H1 (cell line): ENCODE measurements at regions not wholly inside any gene's neighbourhood (a gene's known extent, or its start where the extent isn't known, plus 50 kb on each side); places are given as distances from the start of the nearest gene placed in this dataset.

Experiments
- CTCF ChIA-PET: fragments of 300-600 bp; sonication (Branson Sonifier 250); formaldehyde crosslinking; loops from one replicate; lab custom pipeline; 2021; ENCODE audit not compliant: partially characterized antibody; lab: Charles Lee
- POLR2A ChIA-PET: fragments of 300-600 bp; sonication (Branson Sonifier 250); formaldehyde crosslinking; loops from one replicate; lab custom pipeline; 2021; ENCODE audit warnings: inconsistent platforms; ENCODE audit not compliant: partially characterized antibody; lab: Charles Lee
- DNase-seq, 2 experiments: peaks; one replicate each; pipeline versions ENCODE4 v3.0.0 to v3.0.0-alpha.2; 2010 to 2022; ENCODE audit warnings: low spot score in 2 of 2, low read depth in 1 of 2, mixed read lengths in 1 of 2
- FAIRE-seq: peaks from 2 replicates; lab custom pipeline; 2011; peaks lifted over from hg19 to GRCh38; lab: Jason Lieb, UNC
- H2AFZ ChIP-seq: 2 replicates; pipeline ENCODE4 v1.8.1; 2012; ENCODE audit warnings: low read length, inconsistent platforms
- H2AK5ac ChIP-seq: 2 replicates; pipeline ENCODE4 v1.6.1; 2013; ENCODE audit warnings: low read depth, low read length
- H2BK120ac ChIP-seq: replicated peaks from 2 replicates; pipeline ENCODE3; 2013; ENCODE audit warnings: low read depth, low read length, inconsistent platforms
- H2BK12ac ChIP-seq: 2 replicates; pipeline ENCODE4 v1.6.1; 2013; ENCODE audit warnings: low read depth, low read length
- H2BK15ac ChIP-seq: 2 replicates; pipeline ENCODE4 v1.6.1; 2013; ENCODE audit warnings: low read length
- H2BK20ac ChIP-seq: 2 replicates; pipeline ENCODE4 v1.6.1; 2013; ENCODE audit warnings: low read length
- H2BK5ac ChIP-seq: 2 replicates; pipeline ENCODE4 v1.6.1; 2013; ENCODE audit warnings: low read depth, low read length
- H3K14ac ChIP-seq: 2 replicates; pipeline ENCODE4 v1.6.1; 2013; ENCODE audit warnings: inconsistent platforms; ENCODE audit not compliant: insufficient read length
- H3K18ac ChIP-seq: 2 replicates; pipeline ENCODE4 v1.6.1; 2013; ENCODE audit warnings: low read length; ENCODE audit errors: extremely low read depth
- H3K23ac ChIP-seq: 2 replicates; pipeline ENCODE4 v1.6.1; 2013; ENCODE audit warnings: inconsistent platforms; ENCODE audit not compliant: insufficient read length
- H3K23me2 ChIP-seq: 2 replicates; pipeline ENCODE4 v1.6.1; 2013; ENCODE audit warnings: low read depth, low read length
- H3K27ac ChIP-seq: 2 replicates; pipeline ENCODE4 v1.6.1; 2011; ENCODE audit warnings: low read depth, low read length, inconsistent platforms
- H3K27me3 ChIP-seq, 4 experiments: replicated peaks in 1 of 4; 1 replicate in 1 of 4; 2 replicates in 3 of 4; pipeline versions ENCODE4 v1.6.1 to v1.8.1; 2011 to 2013; ENCODE audit warnings: low read length in 3 of 4, mild to moderate bottlenecking in 3 of 4, inconsistent platforms in 2 of 4, mixed read lengths in 2 of 4, moderate library complexity in 1 of 4; ENCODE audit not compliant: control insufficient read depth in 3 of 4, insufficient read depth in 3 of 4; ENCODE audit errors: extremely low read depth in 1 of 4
- H3K36me3 ChIP-seq, 4 experiments: 2 replicates each; pipeline versions ENCODE4 v1.6.1 to v1.8.1; 2011 to 2013; ENCODE audit warnings: mild to moderate bottlenecking in 4 of 4, low read length in 3 of 4, moderate library complexity in 2 of 4, control low read depth in 1 of 4, inconsistent platforms in 1 of 4; ENCODE audit not compliant: insufficient read depth in 4 of 4, control insufficient read depth in 2 of 4
- H3K4ac ChIP-seq: replicated peaks from 2 replicates; pipeline ENCODE3; 2013; ENCODE audit warnings: low read length, low read depth, mixed read lengths, inconsistent platforms; ENCODE audit not compliant: insufficient read length
- H3K4me1 ChIP-seq, 4 experiments: replicated peaks in 1 of 4; 1 replicate in 1 of 4; 2 replicates in 3 of 4; pipeline versions ENCODE4 v1.6.1 to v1.8.1; 2011 to 2013; ENCODE audit warnings: low read length in 3 of 4, inconsistent platforms in 2 of 4, mixed read lengths in 1 of 4; ENCODE audit not compliant: insufficient read depth in 4 of 4, control insufficient read depth in 3 of 4
- H3K4me2 ChIP-seq, 2 experiments: 2 replicates each; pipeline versions ENCODE4 v1.6.1 to v1.8.1; 2011 to 2013; ENCODE audit warnings: low read depth in 2 of 2, low read length in 2 of 2, control low read depth in 1 of 2, inconsistent platforms in 1 of 2, mild to moderate bottlenecking in 1 of 2; ENCODE audit not compliant: insufficient read depth in 1 of 2
- H3K4me3 ChIP-seq, 4 experiments: fragments of 200-600, 300-600 bp in 1 of 4; sonication (generic), shearing (Covaris generic), sonication (Bioruptor Twin) in 1 of 4; 2 replicates each; pipeline versions ENCODE4 v1.5.1 to v1.8.1; 2011 to 2016; ENCODE audit warnings: low read length in 4 of 4, low read depth in 3 of 4, control low read depth in 2 of 4, inconsistent platforms in 2 of 4, mild to moderate bottlenecking in 2 of 4, mixed read lengths in 1 of 4, moderate library complexity in 1 of 4; ENCODE audit not compliant: insufficient read depth in 2 of 4; ENCODE audit errors: extremely low read depth in 1 of 4
- H3K56ac ChIP-seq: replicated peaks from 2 replicates; pipeline ENCODE3; 2013; ENCODE audit warnings: low read depth, mild to moderate bottlenecking, mixed read lengths, low read length, inconsistent platforms; ENCODE audit not compliant: insufficient read length
- H3K79me1 ChIP-seq: 2 replicates; pipeline ENCODE4 v1.6.1; 2013; ENCODE audit warnings: low read depth, low read length, control low read depth
- H3K79me2 ChIP-seq, 2 experiments: 2 replicates each; pipeline versions ENCODE4 v1.6.1 to v1.8.1; 2012 to 2013; ENCODE audit warnings: low read length in 2 of 2, mild to moderate bottlenecking in 2 of 2, inconsistent platforms in 1 of 2; ENCODE audit not compliant: insufficient read depth in 2 of 2, control insufficient read depth in 1 of 2
- H3K9ac ChIP-seq, 4 experiments: replicated peaks in 1 of 4; 1 replicate in 1 of 4; 2 replicates in 3 of 4; pipeline versions ENCODE4 v1.6.1 to v1.8.1; 2011 to 2013; ENCODE audit warnings: low read depth in 3 of 4, low read length in 3 of 4, control low read depth in 2 of 4, mild to moderate bottlenecking in 2 of 4, moderate library complexity in 2 of 4, inconsistent platforms in 1 of 4; ENCODE audit errors: extremely low read depth in 1 of 4
- H3K9me3 ChIP-seq, 2 experiments: 2 replicates each; pipeline versions ENCODE4 v1.6.1 to v1.8.1; 2012 to 2013; ENCODE audit warnings: mild to moderate bottlenecking in 2 of 2, moderate library complexity in 2 of 2, control low read depth in 1 of 2, inconsistent platforms in 1 of 2, low read depth in 1 of 2, low read length in 1 of 2, mixed read lengths in 1 of 2; ENCODE audit not compliant: insufficient read depth in 2 of 2
- H4K20me1 ChIP-seq, 2 experiments: replicated peaks in 1 of 2; 2 replicates each; pipeline versions ENCODE3 to v1.8.1; 2011 to 2013; ENCODE audit warnings: inconsistent platforms in 2 of 2, low read length in 2 of 2, mild to moderate bottlenecking in 1 of 2; ENCODE audit not compliant: insufficient read depth in 2 of 2, control insufficient read depth in 1 of 2
- H4K5ac ChIP-seq: 2 replicates; pipeline ENCODE4 v1.6.1; 2013; ENCODE audit warnings: low read length, low read depth, mixed read lengths, inconsistent platforms; ENCODE audit not compliant: insufficient read length
- H4K8ac ChIP-seq: 2 replicates; pipeline ENCODE4 v1.8.0; 2013; ENCODE audit warnings: mild to moderate bottlenecking, moderate library complexity, low read length, inconsistent platforms; ENCODE audit not compliant: insufficient read depth; ENCODE audit errors: extremely low read depth
- H4K91ac ChIP-seq: replicated peaks from 2 replicates; pipeline ENCODE3; 2013; ENCODE audit warnings: low read length, mixed read lengths, inconsistent platforms; ENCODE audit not compliant: insufficient read length
- E2F6 ChIP-seq: IDR thresholded peaks from 2 replicates; pipeline ENCODE4 v1.6.1; 2012; ENCODE audit warnings: inconsistent platforms
- EZH2 ChIP-seq: fragments of 200-600 bp; sonication (generic); IDR thresholded peaks from 2 replicates; pipeline ENCODE4 v1.7.1; 2012; ENCODE audit warnings: low read depth, mild to moderate bottlenecking, moderate library complexity, low read length, inconsistent platforms; ENCODE audit not compliant: severe bottlenecking
- GABPA ChIP-seq: IDR thresholded peaks from 2 replicates; pipeline ENCODE4 v1.6.1; 2011; ENCODE audit warnings: mild to moderate bottlenecking, low read length, moderate library complexity, borderline replicate concordance; ENCODE audit not compliant: insufficient read depth
- GTF2F1 ChIP-seq: IDR thresholded peaks from 2 replicates; pipeline ENCODE4 v1.6.1; 2012; ENCODE audit warnings: low read depth, low read length, improper control_type of control experiment, borderline replicate concordance
- KDM4A ChIP-seq: IDR thresholded peaks from one replicate; pipeline ENCODE4 v1.7.1; 2012; ENCODE audit warnings: low read depth, mild to moderate bottlenecking, moderate library complexity, low read length, inconsistent platforms; ENCODE audit not compliant: severe bottlenecking
- SIN3A ChIP-seq, 2 experiments: IDR thresholded peaks in 1 of 2; conservative IDR thresholded peaks in 1 of 2; 2 replicates each; pipeline ENCODE4 v1.6.1; 2011 to 2012; ENCODE audit warnings: low read length in 2 of 2, improper control_type of control experiment in 1 of 2, low read depth in 1 of 2, mild to moderate bottlenecking in 1 of 2
- SRF ChIP-seq: IDR thresholded peaks from 2 replicates; pipeline ENCODE4 v1.6.1; 2011; ENCODE audit warnings: mild to moderate bottlenecking, low read depth, low read length, moderate library complexity
- YY1 ChIP-seq: IDR thresholded peaks from 2 replicates; pipeline ENCODE4 v1.6.1; 2011; ENCODE audit warnings: low read depth, mild to moderate bottlenecking, low read length
- ZNF274 ChIP-seq: IDR thresholded peaks from 2 replicates; pipeline ENCODE4 v1.7.0; 2012; ENCODE audit warnings: low read length, borderline replicate concordance; ENCODE audit errors: extremely low read depth
- WGBS, 2 experiments: shearing (Covaris generic) in 1 of 2; methylation state at CpG; one replicate each; pipeline versions ENCODE4 v1.1.6 to v1.1.7; 2013 to 2015; ENCODE audit warnings: low lambda C conversion rate in 2 of 2, mixed read lengths in 2 of 2, inconsistent platforms in 1 of 2, low coverage in 1 of 2, missing lambda C conversion rate in 1 of 2; ENCODE audit not compliant: insufficient replicate concordance in 2 of 2, insufficient coverage in 1 of 2, insufficient read length in 1 of 2; ENCODE audit errors: extremely low coverage in 1 of 2, missing lambda C conversion rate in 1 of 2; 5-methylcytosine and 5-hydroxymethylcytosine counted together

- H4K8ac ChIP-seq = no peak overlapping the region
- H3K4me3 ChIP-seq = no peak overlapping the region
- H2AK5ac ChIP-seq = no peak overlapping the region
- no peak overlapping the region for H4K91ac ChIP-seq
- H3K23me2 ChIP-seq = no peaks in the 10 kb centered on the region
- H2BK15ac ChIP-seq = no peak overlapping the region
- H3K36me3 ChIP-seq = no peaks in the 10 kb centered on the region
- H3K27me3 ChIP-seq = no peaks in the 10 kb centered on the region
- H3K9ac ChIP-seq = no peak overlapping the region
- no peak overlapping the region for H3K14ac ChIP-seq
- no peaks in the 10 kb centered on the region for H3K79me2 ChIP-seq
- H2AFZ ChIP-seq = no peak overlapping the region
- peaks cover 0 to 6% (median 1%) of the 10 kb centered on the region in 4 experiments; a peak in 1 of 7 replicates for H3K4me1 ChIP-seq
- no peak for FAIRE-seq
- H4K5ac ChIP-seq = no peak overlapping the region
- POLR2A ChIA-PET = no interaction called here
- no peak overlapping the region for H3K56ac ChIP-seq
- H4K20me1 ChIP-seq = no peaks in the 10 kb centered on the region
- no peak for DNase-seq
- no peak overlapping the region for H3K23ac ChIP-seq
- H3K9me3 ChIP-seq = no peaks in the 10 kb centered on the region
- H3K18ac ChIP-seq = no peak overlapping the region
- H2BK20ac ChIP-seq = no peak overlapping the region
- no peak overlapping the region for H3K27ac ChIP-seq
- TF ChIP-seq E2F6 (no peak), SRF (no peak), GABPA (no peak), GTF2F1 (no peak), KDM4A (no peak), EZH2 (no peak), SIN3A (conservative IDR thresholded peaks at IDR 0.05 in 1 of 2, IDR thresholded peaks at IDR 0.05 in 1 of 2; ENCODE audit: low read depth in 1 of 2, low read length in 2 of 2) (no peak), ZNF274 (no peak), YY1 (no peak)
- TF ChIP-seq, all 59 proteins: peak for 0
- Histone ChIP-seq H2BK120ac (no peak overlapping the region), H3K4ac (no peak overlapping the region), H3K4me2 (no peak overlapping the region), H2BK12ac (no peak overlapping the region), H3K79me1 (no peaks in the 10 kb centered on the region), H2BK5ac (no peak overlapping the region)
- WGBS, 2 experiments = 78% methylated on average over 2 of the region's 2 CpGs; no CpG with 5 or more reads in 1 of the 2 experiments
- CTCF ChIA-PET = interaction anchor here (1.4 kb wide), 1 partner anchor 469 kb away, joined by 3 read pairs; no protein-coding TSS in a partner anchor
Observed at GRCh38 chr4:133623847-133624246, 474.8 kb downstream of the PCDH10 start.
